ENCODE measurements at regions not wholly inside any gene's neighbourhood (a gene's known extent, or its start where the extent isn't known, plus 50 kb on each side); places are given as distances from the start of the nearest gene placed in this dataset.

- no peak for DNase-seq
Observed at GRCh38 chrX:79300856-79301255, 66.3 kb downstream of the ITM2A start.

- DNase-seq: no peak
Observed at GRCh38 chrX:79290596-79290995, 76.5 kb downstream of the ITM2A start.

- no peak for DNase-seq
Observed at GRCh38 chrX:79288733-79289132, 78.4 kb downstream of the ITM2A start.

GRCh38 chrX:79287724-79288123 lies 79.4 kb downstream of the ITM2A start:
- DNase-seq: no peak

GRCh38 chrX:79281775-79282174 lies 85.4 kb downstream of the ITM2A start:
- no peak for DNase-seq

- DNase-seq: peak; percentile 9
Observed at GRCh38 chrX:79270401-79270800, 96.7 kb downstream of the ITM2A start.

- DNase-seq: no peak
Observed at GRCh38 chrX:79268788-79269187, 98.3 kb downstream of the ITM2A start.

GRCh38 chrX:79266702-79267101 lies 100.4 kb downstream of the ITM2A start:
- DNase-seq: no peak

- no peak for DNase-seq
Observed at GRCh38 chrX:79263550-79263949, 103.6 kb downstream of the ITM2A start.

GRCh38 chrX:79259073-79259689 lies 108.0 kb downstream of the ITM2A start:
- DNase-seq: peak; percentile 95

- DNase-seq: no peak
Observed at GRCh38 chrX:79243691-79244090, 99.2 kb downstream of the GPR174 start.

- no peak for DNase-seq
Observed at GRCh38 chrX:79235899-79236298, 91.4 kb downstream of the GPR174 start.

- no peak for DNase-seq
Observed at GRCh38 chrX:79231662-79232061, 87.2 kb downstream of the GPR174 start.
